Glutamatergic neuron (in vitro differentiated cells): ENCODE measurements at regions not wholly inside any gene's neighbourhood (a gene's known extent, or its start where the extent isn't known, plus 50 kb on each side); places are given as distances from the start of the nearest gene placed in this dataset.

Experiments
- DNase-seq: peaks from one replicate; pipeline ENCODE4 v3.0.0; 2022
- H3K27ac Mint-ChIP-seq: one replicate; pipeline ENCODE4 v1.8.0; 2020; ENCODE audit warnings: mild to moderate bottlenecking, mixed read lengths, inconsistent platforms; ENCODE audit not compliant: unreplicated experiment
- H3K27me3 Mint-ChIP-seq: one replicate; pipeline ENCODE4 v1.8.0; 2020; ENCODE audit warnings: mild to moderate bottlenecking, moderate library complexity, mixed read lengths, inconsistent platforms; ENCODE audit not compliant: unreplicated experiment
- H3K36me3 Mint-ChIP-seq: one replicate; pipeline ENCODE4 v1.8.0; 2020; ENCODE audit warnings: mild to moderate bottlenecking, mixed read lengths, inconsistent platforms; ENCODE audit not compliant: unreplicated experiment
- H3K4me1 Mint-ChIP-seq: one replicate; pipeline ENCODE4 v1.8.0; 2020; ENCODE audit warnings: mild to moderate bottlenecking, low read depth, mixed read lengths, inconsistent platforms; ENCODE audit not compliant: unreplicated experiment
- H3K4me3 Mint-ChIP-seq: one replicate; pipeline ENCODE4 v1.8.0; 2020; ENCODE audit warnings: mild to moderate bottlenecking, mixed read lengths, inconsistent platforms; ENCODE audit not compliant: unreplicated experiment
- H3K9me3 Mint-ChIP-seq: one replicate; pipeline ENCODE4 v1.8.0; 2020; ENCODE audit warnings: mild to moderate bottlenecking, moderate library complexity, mixed read lengths, inconsistent platforms; ENCODE audit not compliant: unreplicated experiment
- TF ChIP-seq, protein P1 (sequence below): fragments of 200-600 bp; sonication (generic); IDR thresholded peaks from one replicate; pipeline ENCODE4 v1.5.0; 2021; ENCODE audit not compliant: partially characterized antibody, unreplicated experiment

DNA sequence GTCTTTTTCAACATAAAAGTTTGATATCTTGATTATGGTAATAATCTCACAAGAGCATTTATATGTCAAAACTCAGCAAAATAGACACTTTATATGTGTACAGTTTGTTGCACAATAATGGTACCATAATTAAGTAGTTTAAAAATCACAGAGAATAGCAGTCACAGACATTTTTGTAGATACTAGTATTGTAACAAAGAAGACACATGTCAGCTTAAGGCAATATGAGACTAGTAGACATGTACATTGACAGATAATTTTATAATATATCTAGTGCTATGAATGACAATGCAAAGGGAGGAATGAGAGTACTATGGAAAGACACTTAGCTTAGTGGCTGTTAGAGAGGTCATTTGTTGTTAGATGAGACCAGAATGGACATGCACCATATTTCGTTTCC is 1490.6 kb upstream of the CDH6 start:
- Mint-ChIP-seq H3K36me3 (no peaks in the 10 kb centered on the region), H3K27ac (no peak overlapping the region), H3K27me3 (peaks cover 2% of the 10 kb centered on the region), H3K4me3 (no peak overlapping the region), H3K4me1 (no peaks in the 10 kb centered on the region), H3K9me3 (no peaks in the 10 kb centered on the region)
- no peak for DNase-seq
- TF ChIP-seq, protein P1, sequence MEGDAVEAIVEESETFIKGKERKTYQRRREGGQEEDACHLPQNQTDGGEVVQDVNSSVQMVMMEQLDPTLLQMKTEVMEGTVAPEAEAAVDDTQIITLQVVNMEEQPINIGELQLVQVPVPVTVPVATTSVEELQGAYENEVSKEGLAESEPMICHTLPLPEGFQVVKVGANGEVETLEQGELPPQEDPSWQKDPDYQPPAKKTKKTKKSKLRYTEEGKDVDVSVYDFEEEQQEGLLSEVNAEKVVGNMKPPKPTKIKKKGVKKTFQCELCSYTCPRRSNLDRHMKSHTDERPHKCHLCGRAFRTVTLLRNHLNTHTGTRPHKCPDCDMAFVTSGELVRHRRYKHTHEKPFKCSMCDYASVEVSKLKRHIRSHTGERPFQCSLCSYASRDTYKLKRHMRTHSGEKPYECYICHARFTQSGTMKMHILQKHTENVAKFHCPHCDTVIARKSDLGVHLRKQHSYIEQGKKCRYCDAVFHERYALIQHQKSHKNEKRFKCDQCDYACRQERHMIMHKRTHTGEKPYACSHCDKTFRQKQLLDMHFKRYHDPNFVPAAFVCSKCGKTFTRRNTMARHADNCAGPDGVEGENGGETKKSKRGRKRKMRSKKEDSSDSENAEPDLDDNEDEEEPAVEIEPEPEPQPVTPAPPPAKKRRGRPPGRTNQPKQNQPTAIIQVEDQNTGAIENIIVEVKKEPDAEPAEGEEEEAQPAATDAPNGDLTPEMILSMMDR, result no peak

DNA sequence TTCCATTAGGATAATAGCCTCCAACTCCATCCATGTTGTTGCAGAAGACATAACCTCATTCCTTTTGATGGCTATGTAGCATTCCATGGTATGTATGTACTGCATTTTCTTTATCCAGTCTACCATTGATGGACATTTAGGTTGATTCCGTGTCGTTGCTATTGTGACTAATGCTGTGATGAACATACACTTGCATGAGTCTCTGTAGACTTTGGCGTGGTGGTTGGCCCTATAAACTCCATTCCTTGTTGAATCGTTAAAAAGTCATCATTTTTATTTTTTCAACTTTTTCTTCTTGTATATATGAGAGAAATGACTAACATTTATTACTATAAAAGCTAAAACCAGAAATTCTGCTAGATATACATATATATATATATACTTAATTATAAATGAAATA is 1491.9 kb upstream of the CDH6 start:
- Mint-ChIP-seq H3K4me1 (no peaks in the 10 kb centered on the region), H3K9me3 (no peaks in the 10 kb centered on the region), H3K36me3 (no peaks in the 10 kb centered on the region), H3K27me3 (peaks cover 2% of the 10 kb centered on the region), H3K27ac (no peak overlapping the region), H3K4me3 (no peak overlapping the region)
- TF ChIP-seq, protein P1, result no peak
- DNase-seq, result no peak

DNA sequence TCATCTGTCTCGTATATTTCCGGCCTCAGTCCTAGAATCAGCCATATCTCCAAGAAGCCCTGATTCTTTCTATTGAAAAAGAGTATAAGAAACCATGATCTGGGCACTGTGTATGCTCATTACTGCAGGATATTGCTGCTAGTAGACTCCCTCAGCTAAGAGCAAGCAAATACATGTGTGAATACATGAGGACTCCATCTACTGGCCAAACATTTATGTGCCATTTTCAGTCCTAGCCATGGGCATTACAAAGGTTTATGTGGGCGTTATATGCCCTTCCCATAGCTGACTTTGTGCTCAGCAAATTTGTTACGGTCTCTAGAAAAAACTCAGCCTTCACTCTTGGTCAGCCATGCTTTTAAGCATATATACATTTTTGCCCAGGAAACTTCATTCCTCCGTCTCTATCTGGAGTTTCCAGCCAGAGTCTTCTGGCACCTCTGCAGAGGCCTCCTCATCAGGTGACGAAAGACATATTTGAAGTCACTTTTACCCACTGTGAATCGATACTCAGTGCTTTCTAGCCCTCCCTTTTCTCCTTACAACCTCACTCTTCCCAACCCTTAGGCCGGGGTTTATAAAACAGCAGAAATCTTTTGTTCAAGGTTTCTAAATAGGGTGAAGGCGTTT is 1495.6 kb upstream of the CDH6 start:
- Mint-ChIP-seq H3K4me3 (no peak overlapping the region), H3K4me1 (no peaks in the 10 kb centered on the region), H3K36me3 (no peaks in the 10 kb centered on the region), H3K27ac (no peak overlapping the region), H3K27me3 (no peaks in the 10 kb centered on the region), H3K9me3 (no peaks in the 10 kb centered on the region)
- TF ChIP-seq, protein P1, result peak; percentile 37
- DNase-seq, result no peak

DNA sequence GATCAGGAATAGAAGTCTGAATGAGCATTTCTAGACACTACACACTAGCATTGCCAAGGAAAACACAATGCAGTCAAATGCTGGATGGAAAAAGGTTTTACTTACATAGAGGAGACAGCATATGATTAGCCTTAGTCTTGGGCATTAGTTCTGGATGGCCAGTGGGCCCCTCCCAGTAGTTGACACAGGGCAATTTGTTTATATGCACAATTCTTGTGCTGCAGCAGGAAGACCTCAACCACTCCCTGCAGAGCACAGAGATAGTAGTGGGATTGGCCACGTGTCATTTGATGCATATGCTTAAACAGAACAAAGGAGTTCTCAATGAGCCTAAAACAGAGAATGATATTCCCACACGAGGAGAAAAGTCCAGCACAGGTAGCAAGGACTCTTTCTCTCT is 1496.2 kb upstream of the CDH6 start:
- no peaks in the 10 kb centered on the region for H3K27me3 Mint-ChIP-seq
- DNase-seq, result no peak
- TF ChIP-seq, protein P1, result no peak
- no peaks in the 10 kb centered on the region for H3K9me3 Mint-ChIP-seq
- H3K4me1 Mint-ChIP-seq, result no peaks in the 10 kb centered on the region
- H3K36me3 Mint-ChIP-seq, result no peaks in the 10 kb centered on the region
- no peak overlapping the region for H3K4me3 Mint-ChIP-seq
- H3K27ac Mint-ChIP-seq, result no peak overlapping the region

DNA sequence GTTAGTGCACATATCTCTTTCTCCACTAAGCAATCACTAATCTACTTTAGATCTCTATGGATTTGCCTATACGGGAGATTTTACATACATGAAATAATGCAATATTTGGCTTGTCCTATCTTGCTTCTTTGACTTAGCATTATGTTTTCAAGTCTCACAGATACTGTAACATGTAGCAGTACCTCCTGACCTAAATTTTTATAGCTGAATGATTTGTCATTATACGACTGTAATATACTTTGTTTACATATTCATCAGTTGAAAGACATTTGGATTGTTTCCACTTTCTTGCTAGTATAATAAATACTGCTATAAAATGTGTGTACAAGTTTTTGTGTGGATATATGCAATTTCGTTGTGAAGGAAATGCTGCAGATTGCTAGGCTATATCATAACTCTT is 1520.8 kb upstream of the CDH6 start:
- H3K4me3 Mint-ChIP-seq, result no peak overlapping the region

More for the DNA sequence above, 1520.8 kb upstream of the CDH6 start:
- Mint-ChIP-seq H3K4me1 (no peaks in the 10 kb centered on the region), H3K27me3 (no peaks in the 10 kb centered on the region), H3K36me3 (peaks cover 7% of the 10 kb centered on the region), H3K27ac (no peak overlapping the region), H3K9me3 (no peaks in the 10 kb centered on the region)
- DNase-seq, result no peak
- TF ChIP-seq, protein P1, result no peak
